Suppressor macrophage treated with lipopolysaccharide for 1 hour (primary cell): ENCODE measurements at regions not wholly inside any gene's neighbourhood (a gene's known extent, or its start where the extent isn't known, plus 50 kb on each side); places are given as distances from the start of the nearest gene placed in this dataset.

Experiments
- DNase-seq, 3 donors: peaks; one replicate each; pipeline ENCODE4 v3.0.0-alpha.2; 2020 to 2022

DNA sequence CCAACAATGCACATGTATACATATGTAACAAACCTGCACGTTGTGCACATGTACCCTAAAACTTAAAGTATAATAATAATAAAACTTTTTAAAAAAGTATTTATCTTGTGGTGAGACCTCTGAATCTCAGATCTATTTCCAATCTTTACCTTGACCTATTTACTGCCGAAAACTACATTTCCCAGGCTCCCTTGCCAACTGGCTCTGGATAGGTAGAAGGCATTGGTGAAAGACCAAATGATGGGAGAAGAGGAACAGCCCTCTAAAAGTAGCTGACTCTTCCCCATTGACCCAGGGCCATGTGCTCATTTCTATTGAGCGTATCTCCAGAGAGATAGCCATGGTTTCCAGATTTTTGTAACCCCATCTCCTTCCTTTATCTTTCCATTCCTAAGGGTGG is 247.4 kb downstream of the GPAM start:
- DNase-seq: no peak

DNA sequence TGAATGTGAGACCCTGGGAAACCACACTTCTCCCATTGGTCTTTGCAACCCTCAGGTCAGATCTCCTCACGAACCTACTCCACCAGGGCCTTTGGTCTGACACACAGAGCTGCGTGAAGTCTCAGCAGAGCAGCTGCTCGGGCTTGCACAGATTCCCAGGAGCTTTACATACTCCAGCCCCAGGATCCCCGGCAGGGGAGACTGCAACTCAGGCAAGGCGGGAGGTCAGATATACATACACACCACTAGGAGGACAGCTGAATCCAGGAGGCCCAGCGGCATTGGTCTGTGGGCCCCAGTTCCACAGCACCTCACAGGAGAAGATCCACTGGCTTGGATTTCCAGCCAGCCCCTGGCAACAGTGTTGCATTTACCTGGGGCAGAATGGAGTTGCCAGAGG is 239.2 kb downstream of the GPAM start:
- no peak for DNase-seq

GRCh38 chr10:111953949-111954348 is 229.6 kb downstream of the GPAM start:
- no peak for DNase-seq

GRCh38 chr10:111954386-111954785 is 229.2 kb downstream of the GPAM start:
- DNase-seq: no peak

DNA sequence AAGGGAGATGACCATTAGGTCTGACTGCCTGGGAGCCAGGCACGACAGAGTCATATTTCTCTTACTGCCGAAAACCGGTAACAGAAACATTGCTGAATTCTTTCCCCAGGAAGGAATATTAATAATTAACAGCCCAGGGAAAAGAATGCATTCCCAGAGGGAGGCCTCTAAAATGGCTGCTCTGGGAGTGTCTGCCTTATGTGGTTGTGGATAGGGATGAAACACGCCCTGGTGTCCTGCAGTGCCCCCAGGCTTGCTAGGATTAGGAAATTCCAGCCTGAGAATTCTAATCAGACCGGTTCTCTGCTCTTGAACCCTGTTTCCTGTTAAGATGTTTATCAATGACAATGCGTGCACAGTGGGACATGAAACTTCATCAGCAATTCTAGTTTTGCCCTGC is 226.7 kb downstream of the GPAM start:
- no peak for DNase-seq

DNA sequence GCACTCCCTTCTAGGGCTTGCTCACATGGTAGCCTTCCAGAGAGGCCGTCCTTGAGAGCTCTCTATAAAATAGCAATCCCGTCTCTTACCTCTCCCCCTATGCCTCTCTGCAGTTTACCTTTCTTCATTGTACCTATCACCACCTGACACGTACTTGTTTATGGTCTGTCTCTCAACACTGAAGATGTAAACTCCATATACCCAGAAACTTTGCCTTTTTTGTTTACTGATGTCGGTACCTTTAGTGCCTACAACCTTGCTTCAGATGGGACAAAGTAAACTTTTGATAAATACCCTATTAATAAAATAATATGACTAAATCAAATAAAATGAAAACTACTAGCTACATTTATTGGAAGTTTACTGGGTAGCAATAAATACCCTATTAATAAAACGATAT is 220.6 kb downstream of the GPAM start:
- no peak for DNase-seq

- no peak for DNase-seq
Measured at GRCh38 chr10:111967116-111967515, 216.4 kb downstream of the GPAM start.

DNA sequence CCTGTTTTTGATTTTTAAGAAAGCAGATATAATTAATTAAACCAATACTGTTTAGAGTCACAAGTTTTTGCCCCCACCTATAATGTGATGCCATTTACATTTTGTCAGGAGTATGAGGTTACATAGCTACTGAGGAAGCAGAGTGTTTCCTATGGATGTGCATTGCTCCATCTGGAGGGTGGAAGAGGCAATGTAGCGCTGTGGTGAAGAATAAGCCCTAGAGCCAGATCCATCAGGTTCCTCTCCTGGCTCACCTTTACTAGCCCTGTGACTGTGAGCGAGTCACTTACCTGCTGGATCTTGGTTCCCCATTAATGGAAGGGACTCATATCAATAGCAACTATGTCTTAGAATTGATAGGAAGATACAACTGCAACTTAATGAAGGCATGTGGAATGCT is 216.0 kb downstream of the GPAM start:
- DNase-seq: no peak

- no peak for DNase-seq
Measured at GRCh38 chr10:111968647-111969046, 214.9 kb downstream of the GPAM start.

GRCh38 chr10:111970111-111970510 is 213.5 kb downstream of the GPAM start:
- DNase-seq: no peak

DNA sequence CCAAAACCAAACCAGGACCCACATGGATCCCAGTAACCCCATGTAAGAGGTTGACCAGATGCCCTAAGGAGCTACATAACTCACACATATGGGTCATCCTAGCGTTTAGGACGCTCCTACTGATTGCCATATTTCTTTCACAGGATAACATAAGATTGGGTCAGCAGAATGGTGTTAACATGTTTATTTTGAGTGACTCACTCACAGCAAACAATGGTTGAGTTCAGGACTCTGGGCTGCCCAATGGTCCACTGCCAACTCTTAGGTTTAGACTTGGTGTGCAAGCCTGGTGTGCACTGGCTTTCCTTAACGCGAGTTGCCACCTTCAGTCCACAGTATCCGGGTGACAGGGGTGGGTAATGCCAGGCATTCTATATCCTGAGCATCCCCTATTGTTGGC is 211.5 kb downstream of the GPAM start:
- no peak for DNase-seq

DNA sequence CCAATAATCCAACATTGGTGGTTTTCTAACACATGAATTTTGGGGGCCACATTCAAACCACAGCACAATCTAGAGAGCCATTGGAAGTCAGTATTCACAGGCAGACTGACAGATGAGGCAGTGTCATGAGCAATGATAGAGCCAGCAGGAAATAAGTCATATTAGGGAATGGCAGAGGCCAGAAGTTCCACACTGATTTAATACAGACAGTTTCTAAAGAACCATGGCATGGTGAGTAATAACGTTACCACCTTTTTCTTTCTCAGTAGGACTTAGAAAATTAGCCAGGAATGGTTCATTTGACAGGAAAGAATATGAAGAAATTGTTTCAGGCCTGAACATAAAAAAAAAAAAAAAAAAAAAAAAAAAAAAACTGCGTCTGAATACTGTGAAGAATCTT is 210.3 kb downstream of the GPAM start:
- no peak for DNase-seq

DNA sequence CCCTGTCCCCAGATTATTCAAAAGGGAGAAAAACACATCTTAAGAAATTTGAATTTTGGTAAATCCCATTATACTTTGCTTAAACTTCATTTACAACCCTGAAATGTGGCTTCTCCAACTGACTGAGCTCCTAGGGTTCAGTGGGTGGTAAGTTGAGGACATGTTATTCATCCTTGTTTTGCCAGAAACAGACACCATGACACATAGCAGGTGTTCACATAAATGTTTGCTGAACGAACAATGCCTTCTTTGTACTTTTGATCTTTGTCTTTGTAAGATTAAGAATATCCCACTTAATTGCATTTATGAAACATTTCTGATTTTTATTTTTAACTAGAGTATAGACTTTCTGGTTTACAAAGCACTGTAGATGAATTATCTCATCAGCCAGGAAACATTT is 209.7 kb downstream of the GPAM start:
- DNase-seq: no peak

- DNase-seq: no peak
Measured at GRCh38 chr10:111974325-111974724, 209.2 kb downstream of the GPAM start.

DNA sequence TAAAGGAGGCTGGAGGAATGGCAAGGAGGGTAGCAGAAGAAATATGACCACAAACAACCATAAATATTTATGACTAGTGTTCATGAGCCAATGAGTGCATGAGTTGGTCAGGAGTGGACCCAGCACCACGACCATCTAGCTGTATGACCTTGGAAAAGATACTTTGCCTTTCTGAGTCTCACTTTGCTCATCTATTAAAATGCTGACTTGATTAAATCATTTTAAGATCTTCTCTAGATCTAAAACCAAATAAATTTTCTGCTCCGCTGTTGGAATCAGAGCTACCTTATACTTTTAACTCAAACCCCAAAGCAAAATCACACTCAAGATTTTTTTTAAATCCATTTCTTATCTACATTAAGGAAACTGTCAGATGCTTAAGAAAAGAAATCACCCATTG is 207.0 kb downstream of the GPAM start:
- no peak for DNase-seq

- DNase-seq: no peak
Measured at GRCh38 chr10:111984057-111984456, 199.5 kb downstream of the GPAM start.

DNA sequence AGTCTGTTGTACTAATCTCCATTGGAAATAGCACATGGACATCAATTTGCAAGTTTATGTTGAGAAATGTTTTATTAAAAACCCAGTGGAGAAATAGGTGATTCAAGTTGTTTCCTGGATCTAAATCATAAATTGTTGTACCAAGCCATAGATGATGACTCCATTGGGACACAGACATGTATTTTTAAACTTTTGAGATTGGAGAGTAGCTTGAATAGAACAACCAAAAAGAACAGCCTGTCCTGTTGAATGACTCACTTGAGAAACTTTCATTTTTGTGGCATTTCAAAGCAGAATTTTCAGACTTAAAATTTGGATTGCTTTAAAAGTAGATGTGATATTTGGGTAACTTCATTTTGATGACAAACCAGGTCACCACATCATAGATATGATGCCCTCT is 197.5 kb downstream of the GPAM start:
- no peak for DNase-seq

GRCh38 chr10:111988646-111989045 is 194.9 kb downstream of the GPAM start:
- DNase-seq: no peak

DNA sequence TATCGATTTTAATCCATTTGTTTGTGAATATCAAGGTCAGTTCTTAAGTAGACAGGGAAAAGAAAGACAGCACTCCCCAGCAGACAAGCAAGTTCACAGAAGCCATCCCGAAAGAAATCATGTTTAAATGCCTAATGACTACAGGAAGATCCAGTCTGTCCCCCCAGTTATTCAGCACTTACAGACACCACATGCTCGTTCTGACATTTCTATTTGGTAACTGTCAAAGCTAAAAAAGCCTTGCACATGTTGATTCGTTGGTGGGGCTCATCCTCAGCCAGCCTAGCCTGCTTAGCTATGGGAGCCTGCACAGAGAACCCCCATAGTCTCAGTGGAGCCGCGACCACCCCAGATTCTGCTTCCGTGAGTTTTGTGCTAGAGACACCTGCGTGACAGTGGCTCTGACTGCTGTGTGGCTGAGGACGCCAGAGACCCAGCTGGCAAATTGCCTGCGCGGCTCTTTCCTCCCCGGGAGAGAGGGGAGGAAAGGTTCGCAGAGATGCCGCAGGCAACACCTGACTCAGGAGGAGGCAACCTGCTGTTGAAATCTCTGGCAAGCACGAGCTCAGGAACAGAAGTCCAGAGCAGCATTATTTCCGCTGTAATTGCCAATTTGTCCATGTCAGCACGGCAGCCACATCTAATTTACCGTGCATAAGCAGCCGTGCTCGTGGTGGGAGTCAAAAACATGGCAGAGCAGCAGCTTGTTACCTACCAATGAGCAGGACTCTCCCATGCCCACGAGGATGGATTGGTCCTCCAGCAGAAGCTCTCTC is 194.2 kb downstream of the GPAM start:
- no peak for DNase-seq

DNA sequence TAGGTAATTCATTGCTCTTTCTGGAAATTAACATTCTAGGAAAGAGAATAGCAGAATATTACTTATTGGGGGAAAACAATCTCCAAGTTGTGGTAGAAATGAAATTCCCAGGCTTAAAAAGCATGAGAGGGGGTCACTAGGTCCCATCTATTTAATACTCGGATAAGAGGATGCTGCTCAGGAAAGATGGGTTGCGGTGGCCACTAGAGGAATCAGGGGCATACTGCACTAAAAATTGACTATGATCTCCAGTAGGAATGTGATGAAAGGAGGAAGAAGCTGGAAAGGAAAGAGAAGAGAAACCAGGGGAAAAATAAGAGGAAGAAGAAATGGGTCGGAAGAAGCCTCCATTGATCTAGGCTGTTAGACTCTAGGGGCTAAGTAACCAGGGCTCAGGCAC is 192.8 kb downstream of the GPAM start:
- no peak for DNase-seq

GRCh38 chr10:111993321-111993720 is 190.2 kb downstream of the GPAM start:
- DNase-seq: no peak

DNA sequence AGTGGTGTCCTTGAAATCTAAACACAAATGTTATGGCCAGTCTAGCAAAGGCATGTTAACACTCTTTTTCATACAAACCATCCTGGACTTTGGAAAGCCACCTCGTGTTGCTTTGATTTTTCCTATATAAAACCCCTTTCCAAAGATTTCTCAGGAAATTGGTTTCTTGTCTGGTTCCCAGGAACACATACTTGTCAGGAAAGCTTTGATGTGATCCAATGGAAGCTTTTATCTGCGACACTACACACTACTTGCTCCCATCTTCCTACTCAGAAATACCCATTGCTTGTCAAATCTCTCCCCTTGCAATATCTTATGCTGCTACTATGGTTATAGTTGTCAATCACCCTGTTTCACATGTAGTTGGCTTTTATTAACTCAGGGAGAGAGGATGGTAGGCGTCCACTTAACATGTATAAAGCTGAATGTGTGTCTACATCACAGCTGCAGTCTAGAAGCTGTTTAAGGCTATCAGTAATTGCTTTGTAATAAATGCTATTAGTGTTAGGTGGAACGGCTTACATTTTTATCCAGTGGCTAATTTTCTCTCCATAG is 189.6 kb downstream of the GPAM start:
- DNase-seq: no peak

DNA sequence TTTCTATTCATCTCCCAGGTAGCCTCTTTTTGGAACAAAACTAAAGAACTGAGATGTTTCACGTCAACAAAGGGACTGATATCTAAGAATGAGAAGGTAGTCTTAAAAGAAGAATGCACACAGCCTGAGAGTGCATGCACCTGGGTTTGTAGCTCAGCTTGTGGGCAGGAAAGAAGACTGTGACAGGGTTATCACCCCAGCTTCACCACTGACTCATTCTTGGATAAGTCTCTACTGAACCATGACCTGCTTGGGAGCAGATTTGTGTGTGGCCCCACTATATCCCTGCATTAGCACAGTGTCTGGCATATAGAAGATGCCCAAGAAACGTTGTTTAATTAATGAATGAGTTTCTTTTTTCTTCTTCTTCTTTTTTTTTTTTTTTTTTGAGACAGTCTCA is 187.5 kb downstream of the GPAM start:
- no peak for DNase-seq

- DNase-seq: no peak
Measured at GRCh38 chr10:111998728-111999127, 184.8 kb downstream of the GPAM start.
